ENCODE measurements at regions not wholly inside any gene's neighbourhood (a gene's known extent, or its start where the extent isn't known, plus 50 kb on each side); places are given as distances from the start of the nearest gene placed in this dataset.

DNA sequence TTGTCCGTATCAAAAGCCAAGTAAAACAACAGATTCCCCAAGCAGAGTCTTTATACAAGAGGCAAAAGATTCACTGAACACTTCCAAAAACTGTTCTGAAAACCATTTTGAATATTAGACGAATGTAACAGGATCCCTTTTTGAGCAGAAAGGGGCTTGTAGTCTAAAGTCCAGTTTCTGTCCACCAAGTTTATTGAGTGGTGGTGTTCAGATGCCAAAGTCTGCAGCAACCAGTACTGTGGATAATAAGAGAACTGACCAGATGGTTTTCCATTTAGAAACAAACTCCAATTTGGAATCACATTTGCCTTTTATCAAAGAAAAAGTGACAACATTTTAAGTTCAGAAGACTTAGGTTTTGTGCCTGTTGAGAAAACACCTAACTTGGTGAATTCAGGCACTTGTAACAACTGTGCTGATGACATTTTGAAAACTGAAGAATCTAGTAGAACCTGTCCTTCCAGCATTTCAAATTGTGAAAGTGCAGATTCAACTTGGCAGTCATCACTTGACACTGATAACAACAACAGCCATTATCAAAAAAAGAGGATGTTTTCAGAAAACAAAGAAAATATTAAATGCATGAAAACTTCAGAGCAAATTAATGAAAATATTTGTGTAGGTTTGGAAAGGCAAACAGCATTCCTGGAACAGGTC, 217.1 kb downstream of the CSNK2A3 start:
- DNase-seq: no peak

DNA sequence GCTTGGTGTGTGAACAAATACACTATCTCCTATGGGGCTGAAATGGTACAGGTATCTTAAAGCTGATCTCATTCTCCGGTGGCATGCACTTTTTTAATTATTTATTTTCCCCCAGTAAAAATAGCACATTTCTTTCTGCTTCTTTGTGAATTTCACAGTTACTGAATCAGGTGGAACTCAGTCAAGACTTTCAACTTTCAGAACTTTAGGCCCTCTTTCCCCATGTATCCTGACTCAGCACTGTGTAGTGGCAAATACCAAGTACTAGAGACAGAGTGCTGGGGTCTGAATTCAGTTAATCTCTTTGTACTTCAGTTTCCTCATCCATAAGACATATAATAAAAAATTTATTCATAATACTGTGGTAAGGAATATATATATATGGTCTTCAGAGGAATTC, 223.9 kb downstream of the CSNK2A3 start:
- DNase-seq: no peak

DNA sequence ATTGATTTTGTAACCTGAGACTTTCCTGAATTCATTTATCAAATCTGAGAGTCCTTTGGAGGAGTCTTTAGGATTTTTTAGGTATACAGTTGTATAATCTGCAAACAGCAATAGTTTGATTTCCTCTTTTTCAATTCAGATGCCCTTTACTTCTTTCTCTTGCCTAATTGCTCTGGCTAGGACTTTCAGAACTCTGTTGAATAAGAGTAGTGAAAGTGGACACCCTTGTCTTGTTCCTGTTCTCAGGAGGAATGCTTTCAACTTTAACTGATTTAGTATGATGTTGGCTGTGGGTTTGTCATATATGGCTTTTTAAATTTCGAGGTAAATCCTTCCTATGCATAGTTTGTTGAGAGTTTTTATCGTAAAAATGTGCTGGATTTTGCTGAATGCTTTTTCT, 227.4 kb downstream of the CSNK2A3 start:
- DNase-seq: no peak

DNA sequence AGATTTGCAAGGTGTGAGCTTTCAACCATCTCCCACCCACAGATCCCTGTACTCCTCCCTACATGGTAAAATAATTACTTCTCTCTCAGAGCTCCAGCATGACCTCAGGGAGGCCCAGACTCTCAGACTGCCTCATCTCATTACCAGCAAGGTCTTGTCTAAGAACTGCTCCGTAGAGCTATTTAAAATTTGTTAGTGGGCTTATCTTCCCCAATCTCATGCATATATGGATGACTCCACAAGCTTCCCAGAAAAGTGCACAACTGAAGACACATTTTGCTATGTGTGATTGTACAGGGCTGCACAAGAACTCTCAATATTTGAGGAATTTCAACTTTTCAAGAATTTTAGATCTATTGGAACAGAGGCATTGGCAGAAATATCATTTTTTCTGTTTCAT, 230.3 kb downstream of the CSNK2A3 start:
- DNase-seq: no peak

DNA sequence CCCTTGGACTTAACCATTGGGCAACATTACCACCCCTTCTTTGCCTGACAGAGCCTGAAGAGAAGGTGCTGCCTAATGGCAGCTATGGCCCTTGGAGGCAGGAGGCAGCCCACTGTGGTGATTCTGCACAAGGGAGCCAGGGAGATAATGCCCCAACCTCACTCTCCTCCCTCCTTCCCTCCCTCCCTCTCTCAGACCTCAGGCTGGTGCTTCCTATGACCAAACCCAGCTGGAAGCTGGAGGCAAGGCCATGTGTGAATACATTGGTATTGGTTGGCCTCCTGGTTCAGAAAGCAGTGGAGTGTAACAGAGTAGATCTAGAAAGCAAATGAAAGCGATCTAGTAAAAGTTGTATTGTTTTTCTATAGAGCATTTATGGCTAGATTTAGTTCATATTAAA, 233.1 kb downstream of the CSNK2A3 start:
- DNase-seq: no peak

DNA sequence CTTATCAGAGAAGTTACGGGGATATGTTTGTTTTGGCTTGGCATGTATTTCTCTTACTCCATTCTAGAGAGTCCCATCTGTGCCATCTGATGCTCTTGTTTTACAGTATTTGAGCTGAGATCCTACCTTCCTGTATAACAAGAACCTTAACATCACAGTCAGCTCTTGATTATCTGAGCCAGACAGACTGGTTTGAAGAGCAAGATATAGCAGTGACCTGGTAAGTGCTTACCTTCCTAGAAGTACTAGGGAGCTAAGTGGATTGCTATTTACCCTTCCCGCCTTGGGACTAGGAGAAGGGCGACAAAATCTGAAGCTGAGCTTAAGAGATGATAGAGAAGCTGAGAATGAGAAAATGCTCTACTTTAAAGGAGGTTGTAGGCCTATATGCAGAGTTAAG, 235.3 kb downstream of the CSNK2A3 start:
- DNase-seq: no peak

DNA sequence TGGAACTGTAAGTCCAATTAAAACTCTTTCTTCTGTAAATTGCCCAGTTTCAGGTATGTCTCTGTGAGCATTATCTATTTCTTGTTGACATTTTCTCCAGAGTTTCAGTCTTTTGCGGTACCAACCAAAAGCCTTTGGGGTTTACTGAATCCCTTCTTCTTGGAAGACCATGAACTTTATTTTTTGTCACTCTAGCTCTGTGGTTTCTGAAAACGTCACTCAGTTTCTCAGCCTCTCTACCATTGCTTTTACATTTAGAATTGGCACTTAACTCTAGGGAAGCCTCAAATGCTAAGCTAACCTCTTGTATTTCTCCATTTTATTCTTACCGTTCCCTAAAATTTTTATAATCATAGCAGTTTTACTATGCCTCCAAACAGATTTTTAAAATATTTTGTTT, 237.6 kb downstream of the CSNK2A3 start:
- no peak for DNase-seq

DNA sequence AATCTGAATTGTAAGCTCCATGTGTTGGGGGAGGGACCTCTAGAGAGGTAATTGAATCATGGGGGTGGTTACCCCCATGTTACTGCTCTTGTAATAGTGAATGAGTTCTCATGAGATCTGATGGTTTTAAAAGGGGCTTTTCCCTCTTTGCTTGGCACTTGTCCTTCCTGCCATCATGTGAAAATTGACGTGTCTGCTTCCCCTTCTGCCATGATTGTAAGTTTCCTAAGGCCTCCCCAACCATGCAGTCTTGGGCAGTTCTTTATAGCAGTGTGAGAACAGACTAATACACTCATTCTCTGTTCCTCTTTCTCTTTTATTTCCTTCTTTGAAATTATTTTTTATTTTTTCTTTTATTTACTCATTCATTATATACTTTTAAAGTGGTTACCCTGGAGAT, 239.4 kb downstream of the CSNK2A3 start:
- no peak for DNase-seq

DNA sequence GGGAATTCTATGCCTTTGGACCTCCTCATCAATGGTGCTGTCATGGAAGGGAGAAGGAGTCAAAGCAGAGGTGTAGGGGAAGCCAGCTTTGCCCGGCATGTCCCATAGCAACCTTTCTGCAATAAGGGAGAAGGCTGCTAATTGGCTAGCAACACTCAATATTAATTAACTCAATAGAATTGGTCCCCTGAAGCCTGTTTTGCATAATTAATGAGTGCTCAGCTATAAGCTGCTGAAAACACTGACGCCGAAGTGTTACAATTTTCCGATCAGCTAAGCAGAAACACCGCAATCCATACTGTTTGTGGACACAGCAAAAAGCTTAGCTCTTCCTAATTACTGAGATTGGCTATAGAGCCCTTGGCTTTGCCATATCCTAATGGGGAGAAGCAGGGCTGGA, 245.0 kb downstream of the CSNK2A3 start:
- no peak for DNase-seq

DNA sequence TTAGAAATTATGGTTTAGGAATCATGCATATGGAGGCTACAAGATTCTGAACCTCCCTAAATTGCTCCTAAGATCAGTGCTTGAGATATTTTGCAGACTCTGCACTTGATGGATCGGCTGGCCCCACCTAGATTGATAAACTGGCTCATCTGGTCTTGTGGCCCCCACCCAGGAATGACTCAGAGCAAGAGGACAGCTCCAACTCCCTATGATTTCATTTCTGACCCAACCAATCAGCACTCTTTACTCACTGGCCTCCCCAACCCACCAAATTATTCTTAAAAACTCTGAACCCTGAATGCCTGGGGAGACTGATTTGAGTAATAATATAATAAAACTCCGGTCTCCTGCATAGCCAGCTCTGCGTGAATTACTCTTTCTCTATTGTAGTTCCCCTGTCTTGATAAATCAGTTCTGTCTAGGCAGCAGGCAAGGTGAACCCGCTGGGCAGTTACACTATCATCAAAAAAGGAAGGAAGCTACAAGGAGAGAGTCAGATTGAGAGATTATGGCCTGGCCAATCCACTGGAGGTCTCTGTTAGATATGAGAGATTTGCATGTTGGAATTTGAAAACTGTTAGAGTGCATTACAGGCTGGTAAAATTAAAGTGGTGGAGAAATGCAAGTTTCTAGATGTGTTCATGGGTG, 245.8 kb downstream of the CSNK2A3 start:
- no peak for DNase-seq

DNA sequence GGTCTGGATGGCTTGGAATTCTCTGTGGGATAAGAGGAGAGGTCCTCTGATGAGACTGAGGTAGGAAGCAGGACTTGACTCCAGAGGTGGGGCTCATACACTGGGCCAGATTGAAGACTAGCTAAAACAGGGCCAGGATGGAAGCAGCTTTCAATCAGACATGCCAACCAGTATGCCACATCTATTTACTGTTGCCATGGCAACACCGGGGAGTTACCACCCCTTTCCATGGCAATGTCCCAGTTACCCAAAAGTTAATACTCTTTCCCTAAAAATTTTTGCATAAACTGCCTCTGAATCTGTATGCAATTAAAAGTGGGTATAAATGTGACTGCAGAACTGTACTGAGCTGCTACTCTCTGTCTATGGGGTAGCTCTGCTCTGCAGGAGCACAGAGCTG, 247.5 kb upstream of the ZBED5 start:
- DNase-seq: no peak

DNA sequence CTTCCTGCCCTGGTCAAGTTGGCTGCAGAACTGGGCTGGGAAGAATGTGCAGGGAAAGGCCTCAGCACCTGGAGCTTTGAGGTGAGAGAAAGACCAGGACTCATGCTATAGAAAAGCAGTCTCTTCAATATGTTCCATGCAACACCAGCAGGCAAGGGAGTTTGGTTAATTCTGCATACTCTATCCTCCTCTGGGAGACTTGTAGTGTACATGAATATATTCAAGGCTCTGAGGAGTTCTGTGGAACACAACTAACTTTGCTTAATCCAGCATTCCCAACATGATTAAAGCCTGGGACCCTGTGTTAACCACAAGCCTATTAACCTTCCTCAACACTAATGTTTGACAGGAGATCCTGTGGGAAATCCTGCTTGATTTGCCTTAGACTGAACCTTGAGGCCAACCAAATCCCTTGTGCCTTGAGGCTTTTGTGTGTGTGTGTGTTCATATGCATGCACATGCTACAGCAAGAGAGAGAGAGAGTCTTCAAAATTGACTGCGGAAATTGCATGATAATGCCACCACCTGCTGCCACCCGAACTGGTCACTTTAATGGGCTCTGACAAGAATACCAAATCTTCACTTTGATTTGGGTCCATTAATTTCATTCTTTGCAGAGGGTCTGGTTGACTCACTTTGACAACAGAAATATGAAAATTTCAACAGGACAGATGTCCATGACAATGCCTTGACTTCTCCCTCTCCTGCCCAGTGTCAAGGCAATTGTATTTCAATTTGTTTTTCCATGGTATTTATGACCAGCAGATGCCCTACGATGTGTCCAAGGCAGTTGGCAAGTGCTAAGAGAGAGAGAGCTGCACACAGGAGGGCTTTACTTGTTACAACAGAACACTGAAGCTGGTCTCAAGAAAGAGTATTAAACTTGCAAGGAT, 238.2 kb upstream of the ZBED5 start:
- DNase-seq: no peak

DNA sequence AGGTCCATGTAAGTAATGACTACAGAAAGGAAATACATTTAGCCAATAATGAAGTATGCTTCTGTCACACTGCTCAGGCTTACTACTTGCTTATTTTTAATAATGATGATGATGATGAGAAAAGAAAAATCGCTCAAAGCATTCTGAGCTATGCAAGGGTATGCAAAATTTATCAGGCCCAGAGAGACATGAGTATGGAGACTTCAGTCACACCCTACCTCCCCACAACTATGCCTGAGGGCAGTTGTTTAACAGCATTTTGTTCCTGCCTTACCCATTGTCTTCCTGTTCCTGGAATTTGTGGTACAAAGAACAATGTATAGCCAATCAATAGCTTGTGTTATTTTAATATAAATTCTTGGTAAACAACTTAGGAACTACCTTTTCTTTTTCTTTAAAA, 232.6 kb upstream of the ZBED5 start:
- DNase-seq: no peak

DNA sequence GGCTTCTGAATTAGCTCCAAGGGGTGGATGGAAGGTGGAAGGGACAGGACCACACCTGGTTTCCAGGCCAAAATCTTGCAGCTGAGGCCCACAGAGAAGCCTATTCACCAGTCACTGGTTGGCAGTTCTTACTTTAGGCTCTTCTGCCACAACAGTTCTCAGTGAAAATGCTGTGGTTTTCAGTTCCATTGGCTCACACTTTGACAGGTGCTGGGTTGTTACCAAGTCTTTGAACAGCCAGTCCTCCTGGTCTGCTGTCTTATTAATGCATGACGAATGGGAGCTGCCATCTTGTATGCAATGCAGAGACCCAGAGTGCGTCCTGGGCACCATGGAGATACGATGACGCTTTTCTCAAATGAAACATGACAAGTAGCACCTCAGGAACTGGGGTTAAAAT, 232.0 kb upstream of the ZBED5 start:
- no peak for DNase-seq

DNA sequence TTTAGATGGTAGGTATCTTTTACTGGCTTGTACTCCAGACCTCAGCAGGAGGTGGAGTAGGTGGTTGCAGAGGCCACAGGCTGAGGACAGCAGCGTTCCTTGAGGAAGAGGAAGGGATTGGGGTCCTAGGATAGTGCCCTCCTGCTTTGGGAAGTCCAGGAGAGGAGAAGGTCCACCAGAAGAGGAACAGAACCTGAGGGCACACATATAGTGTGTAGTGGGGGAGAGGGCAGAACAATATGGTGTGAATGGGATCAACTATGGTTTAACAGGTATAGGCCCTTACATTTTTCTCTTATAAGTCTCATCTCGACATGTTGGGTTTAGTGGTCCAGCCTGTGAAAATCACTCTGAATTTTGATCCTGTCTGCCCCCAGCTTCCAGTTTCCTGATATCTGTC, 229.1 kb upstream of the ZBED5 start:
- no peak for DNase-seq

DNA sequence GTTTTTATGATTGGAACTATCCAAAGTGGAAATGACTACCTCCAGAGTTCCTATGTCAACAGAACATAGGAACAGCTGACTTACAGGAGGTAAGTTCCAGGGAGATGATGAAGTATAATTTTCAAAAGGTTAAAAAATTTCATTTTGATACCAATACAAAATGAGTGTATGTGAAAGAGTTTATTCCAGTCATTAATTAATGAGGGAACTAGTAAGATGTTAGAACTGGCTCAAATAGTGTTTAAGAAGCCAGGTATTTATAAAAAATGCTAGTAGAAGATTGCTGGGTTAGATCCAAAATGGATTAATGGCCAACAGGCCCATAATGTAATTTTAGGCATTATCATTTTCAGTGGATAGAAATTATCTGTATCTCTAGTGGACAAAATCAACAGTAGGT, 227.7 kb upstream of the ZBED5 start:
- DNase-seq: no peak

DNA sequence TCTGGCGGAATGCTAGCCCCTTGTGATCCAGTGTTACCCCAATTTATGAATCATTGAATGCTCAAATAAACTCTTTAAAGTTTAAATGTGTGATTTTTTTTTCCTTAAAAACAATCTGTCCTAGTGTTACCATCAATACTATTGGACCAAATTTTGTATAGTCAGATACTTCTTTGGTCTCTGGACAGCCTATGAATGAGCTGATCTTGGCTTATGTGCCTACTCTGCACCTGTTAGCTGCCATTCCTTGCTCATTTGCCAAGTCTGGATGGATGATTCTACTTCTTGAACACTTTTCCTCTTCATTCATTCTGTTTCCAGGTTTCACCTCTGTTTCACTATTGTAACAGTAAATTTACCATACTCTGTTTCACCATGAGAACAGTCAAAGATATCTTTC, 226.5 kb upstream of the ZBED5 start:
- DNase-seq: no peak

DNA sequence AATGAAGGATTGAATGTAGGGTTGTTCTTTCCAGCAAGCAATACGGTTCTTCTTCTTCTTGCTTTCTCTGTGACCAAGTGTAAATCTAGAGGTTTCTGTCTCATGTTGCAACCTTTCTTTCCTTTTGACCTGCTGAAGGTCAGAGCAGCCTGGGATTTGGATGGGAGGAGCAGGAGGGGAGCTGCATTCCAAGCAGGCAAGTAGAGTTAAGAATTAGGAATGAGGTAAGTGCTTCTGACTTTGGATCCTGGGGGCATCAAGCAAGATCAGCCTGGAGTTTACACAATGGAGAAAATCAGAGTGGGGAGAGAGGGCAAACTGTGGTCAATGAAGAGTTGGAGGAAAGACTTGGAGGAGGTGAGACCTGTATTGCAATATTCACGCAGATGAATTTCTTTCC, 225.6 kb upstream of the ZBED5 start:
- no peak for DNase-seq

DNA sequence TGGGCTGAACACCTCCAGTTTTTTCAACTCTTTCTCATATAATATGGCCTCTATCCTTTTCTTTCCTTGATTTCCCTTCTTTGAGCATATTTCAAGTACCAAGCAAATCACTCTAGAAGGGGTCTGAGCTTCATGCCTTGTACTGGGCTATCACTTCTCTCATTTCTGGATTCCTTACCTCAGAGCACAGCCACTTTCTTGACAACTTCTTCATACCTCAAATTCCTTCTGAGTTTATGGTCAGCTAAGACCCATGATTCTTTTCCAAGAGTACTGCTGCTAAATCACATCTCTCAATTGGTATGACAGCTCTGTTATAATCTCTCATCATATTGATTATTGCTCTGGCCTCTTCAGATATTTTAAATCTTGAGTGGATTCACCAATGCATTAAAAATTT, 224.8 kb upstream of the ZBED5 start:
- no peak for DNase-seq

DNA sequence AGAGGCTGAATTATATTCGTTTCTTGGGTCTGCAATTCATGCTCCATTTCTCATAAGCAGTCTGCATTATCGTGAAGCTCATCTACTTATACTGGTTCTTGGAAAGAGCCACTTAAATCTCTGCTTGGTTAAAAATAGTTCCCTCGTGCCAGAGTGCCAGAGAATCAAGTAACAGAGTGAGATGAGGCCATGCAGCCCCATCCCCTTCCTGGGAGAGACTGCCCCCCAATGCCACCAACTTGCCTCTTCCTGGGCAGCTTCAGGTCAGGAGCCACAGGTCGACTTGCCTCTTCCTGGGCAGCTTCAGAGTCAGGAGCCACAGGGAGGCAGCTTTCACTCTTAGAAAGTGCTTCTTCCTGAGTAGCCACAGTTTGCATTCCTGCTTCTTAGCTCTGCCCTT, 223.9 kb upstream of the ZBED5 start:
- no peak for DNase-seq

DNA sequence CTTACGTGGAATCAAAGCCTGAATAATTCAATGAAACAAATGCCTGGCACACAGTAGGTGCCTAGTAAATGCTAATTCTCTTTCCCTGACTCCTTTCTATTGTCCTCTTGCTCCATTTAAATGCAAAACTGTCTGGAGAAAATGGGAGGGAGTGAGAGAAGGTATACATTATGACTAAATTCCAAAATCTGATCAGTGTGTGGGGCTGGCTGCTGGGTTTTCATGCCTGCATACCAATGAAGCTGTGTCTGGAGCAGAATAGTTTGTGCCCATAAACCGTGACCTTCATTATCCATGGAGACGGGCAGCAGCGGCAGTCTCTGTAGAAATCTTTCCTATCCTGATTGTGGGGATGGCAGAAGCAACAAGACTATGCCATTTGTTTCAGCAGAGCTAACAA, 223.4 kb upstream of the ZBED5 start:
- DNase-seq: no peak

DNA sequence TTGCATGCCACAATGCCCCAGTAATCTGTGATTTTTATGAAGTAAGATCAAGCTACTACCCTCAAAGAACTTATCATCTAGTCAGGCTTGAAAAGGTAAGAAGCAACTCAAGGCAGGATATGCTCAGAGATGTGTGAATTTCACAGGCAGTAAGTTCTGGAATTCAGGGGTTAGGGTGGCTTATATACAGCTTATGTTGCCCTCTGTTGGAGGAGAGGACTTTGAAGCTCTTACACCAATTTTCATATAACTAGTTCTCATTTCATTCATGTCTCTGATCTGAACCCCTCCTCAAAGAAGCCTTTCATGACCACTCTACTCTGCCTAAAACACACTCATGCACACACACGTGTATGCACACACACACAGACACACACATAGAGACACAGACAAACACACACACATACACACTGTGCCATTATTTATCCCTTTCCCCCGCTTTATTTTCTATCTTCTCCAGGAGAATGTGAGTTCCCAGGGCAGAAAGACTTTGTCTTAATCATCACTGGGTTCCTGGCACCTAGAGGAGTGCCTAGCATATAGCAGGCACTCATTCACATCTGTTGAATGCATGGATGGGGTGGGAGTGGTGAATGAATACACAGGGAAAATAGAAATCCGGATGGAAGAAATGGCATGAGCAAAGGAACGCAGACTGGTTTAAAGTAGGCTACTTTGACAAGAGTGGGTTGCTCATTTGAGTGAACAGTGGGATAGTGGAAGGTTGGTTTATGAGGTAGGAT, 220.7 kb upstream of the ZBED5 start:
- no peak for DNase-seq

DNA sequence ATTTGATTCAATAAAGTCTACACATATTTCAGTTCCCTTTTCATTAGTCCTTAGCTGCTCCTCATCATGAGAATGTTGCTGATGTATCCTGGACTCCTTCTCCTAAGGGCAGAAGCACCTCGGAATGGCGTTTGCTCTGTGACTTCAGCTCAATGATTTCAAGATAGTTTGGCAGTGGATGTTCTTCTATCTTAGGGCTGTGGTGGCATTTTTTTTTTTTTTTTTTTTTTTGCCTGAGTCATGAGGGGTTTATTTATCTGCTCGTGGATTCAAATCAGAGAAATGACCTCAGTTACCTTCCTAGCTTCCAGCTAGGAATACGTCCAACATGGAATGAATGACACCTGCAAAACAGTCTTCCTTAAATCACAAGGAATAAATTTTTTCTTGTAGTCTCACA, 220.0 kb upstream of the ZBED5 start:
- no peak for DNase-seq

DNA sequence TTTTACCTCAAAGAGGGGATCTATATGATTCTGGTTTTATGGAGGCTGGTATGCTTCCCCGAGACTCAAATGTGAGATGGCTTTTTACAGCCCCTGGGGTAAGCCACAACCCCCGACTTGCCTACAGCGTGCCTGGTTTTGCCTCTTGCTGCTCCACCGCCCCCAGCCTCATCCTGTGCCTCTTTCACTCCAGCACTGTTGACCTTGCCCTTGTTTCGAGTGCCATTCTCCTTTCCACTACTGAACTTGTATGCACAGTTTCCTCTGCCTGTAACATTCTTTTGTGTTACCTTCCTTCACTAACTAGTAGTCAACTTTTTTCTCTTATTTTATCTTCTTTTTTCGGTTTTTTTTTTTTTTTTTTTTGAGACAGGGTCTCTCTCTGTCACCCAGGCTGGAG, 219.0 kb upstream of the ZBED5 start:
- DNase-seq: no peak
